Suprapubic skin (tissue), 4 donors: ENCODE measurements at regions not wholly inside any gene's neighbourhood (a gene's known extent, or its start where the extent isn't known, plus 50 kb on each side); places are given as distances from the start of the nearest gene placed in this dataset.

Experiments used
- CTCF ChIP-seq, 2 donors: fragments of 200-600 bp in 1 of 2; fragments of 450-650 bp in 1 of 2; sonication (generic) in 1 of 2; IDR thresholded peaks; one replicate each; pipeline ENCODE4 v1.5.1; 2016 to 2019; ENCODE audit warnings: antibody characterized with exemption in 2 of 2, mild to moderate bottlenecking in 1 of 2, moderate library complexity in 1 of 2
- EP300 ChIP-seq: sonication (generic); formaldehyde crosslinking; IDR thresholded peaks from one replicate; pipeline ENCODE4 v1.6.1; 2017; ENCODE audit warnings: antibody characterized with exemption
- POLR2A ChIP-seq, 2 donors: fragments of 450-650 bp; IDR thresholded peaks; one replicate each; pipeline ENCODE4 v1.6.1; 2017; ENCODE audit warnings: antibody characterized with exemption in 2 of 2, mild to moderate bottlenecking in 2 of 2, moderate library complexity in 2 of 2
- POLR2AphosphoS5 ChIP-seq, 3 donors: sonication (generic); formaldehyde crosslinking; IDR thresholded peaks; one replicate each; pipeline ENCODE4 v1.6.1; 2017; ENCODE audit warnings: antibody characterized with exemption in 3 of 3

DNA sequence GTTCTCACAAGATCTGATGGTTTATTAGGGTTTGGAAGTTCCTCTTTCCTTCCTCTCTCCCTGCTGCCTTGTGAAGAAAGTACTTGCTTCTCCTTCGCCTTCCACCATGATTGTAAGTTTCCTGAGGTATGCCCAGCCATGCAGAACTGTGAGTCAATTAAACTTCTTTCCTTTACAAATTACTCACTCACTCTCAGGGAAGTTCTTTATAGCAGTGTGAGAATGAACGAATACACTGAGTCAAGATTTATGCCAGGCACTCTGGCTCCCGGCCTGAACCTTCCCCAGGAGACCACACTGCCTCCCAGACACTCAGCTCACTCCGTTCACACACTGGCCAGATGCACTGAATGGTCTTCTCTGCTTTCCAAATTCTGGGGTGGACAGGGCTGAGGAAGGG is 308.3 kb upstream of the AJAP1 start:
- no peak for TF ChIP-seq EP300
- no peak for TF ChIP-seq CTCF (IDR thresholded peaks at IDR 0.05)
- TF ChIP-seq POLR2A (IDR thresholded peaks at IDR 0.05) = no peak
- TF ChIP-seq POLR2AphosphoS5 (IDR thresholded peaks at IDR 0.05) = no peak
